ENCODE measurements at regions not wholly inside any gene's neighbourhood (a gene's known extent, or its start where the extent isn't known, plus 50 kb on each side); places are given as distances from the start of the nearest gene placed in this dataset.

DNA sequence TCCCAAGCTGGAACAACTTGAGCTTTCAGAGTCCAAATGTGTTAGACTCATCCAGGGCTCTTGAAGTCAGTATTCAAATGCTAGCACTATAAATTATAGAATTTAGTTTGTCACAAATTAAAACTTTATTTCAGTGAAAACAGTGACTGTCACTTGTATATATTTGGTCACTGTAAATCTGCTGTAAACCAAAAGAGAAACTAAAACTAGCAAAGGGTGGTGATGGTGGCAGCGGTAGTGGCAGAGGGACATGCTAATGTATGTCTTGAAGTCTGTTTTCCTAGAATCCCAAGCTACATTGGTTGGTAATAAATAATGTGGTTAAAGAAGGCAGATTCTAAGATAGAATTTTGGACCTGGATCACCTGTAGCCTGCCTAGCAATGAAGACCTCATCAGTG, 140.4 kb upstream of the CENPW start:
- TF ChIP-seq POLR2A (IDR thresholded peaks at IDR 0.05; ENCODE audit: extremely low read depth, insufficient read length) (no peak), CTCF (IDR thresholded peaks at IDR 0.05; ENCODE audit: low read depth, low read length) (no peak)
